ENCODE measurements at regions not wholly inside any gene's neighbourhood (a gene's known extent, or its start where the extent isn't known, plus 50 kb on each side); places are given as distances from the start of the nearest gene placed in this dataset.

- TF ChIP-seq CTCF (IDR thresholded peaks at IDR 0.05) = no peak
- no peak for TF ChIP-seq EZH2 (IDR thresholded peaks at IDR 0.05; ENCODE audit: borderline replicate concordance, insufficient read depth, low read depth, low read length, poor library complexity, severe bottlenecking)
These were observed 53.4 kb upstream of the OLIG3 start for GRCh38 chr6:137547601-137548000.
